Calu3 (cell line): ENCODE measurements at regions not wholly inside any gene's neighbourhood (a gene's known extent, or its start where the extent isn't known, plus 50 kb on each side); places are given as distances from the start of the nearest gene placed in this dataset.

ENCODE experiments used
- BruUV-seq: library from RNA; stranded (reverse); fragments of 400-500 nt; replicated peaks from 2 replicates; lab custom pipeline; 2021; lab: Mats Ljungman, UMichigan
- CTCF ChIA-PET: fragments of 300-600 bp; sonication (Branson Sonifier 250); formaldehyde crosslinking; loops from one replicate; lab custom pipeline; 2022; ENCODE audit warnings: antibody characterized with exemption; lab: Charles Lee
- DNase-seq: peaks from one replicate; pipeline ENCODE4 v3.0.0; 2022
- H3K27ac Mint-ChIP-seq: one replicate; pipeline ENCODE4 v1.8.0; 2022; ENCODE audit warnings: mixed read lengths; ENCODE audit not compliant: unreplicated experiment
- H3K27me3 Mint-ChIP-seq: one replicate; pipeline ENCODE4 v1.8.0; 2022; ENCODE audit warnings: mixed read lengths; ENCODE audit not compliant: unreplicated experiment
- H3K36me3 Mint-ChIP-seq: one replicate; pipeline ENCODE4 v1.8.0; 2022; ENCODE audit warnings: mild to moderate bottlenecking, moderate library complexity, mixed read lengths; ENCODE audit not compliant: insufficient read depth, unreplicated experiment
- H3K4me1 Mint-ChIP-seq: one replicate; pipeline ENCODE4 v1.8.0; 2022; ENCODE audit warnings: mild to moderate bottlenecking, low read depth, mixed read lengths; ENCODE audit not compliant: unreplicated experiment
- H3K4me3 Mint-ChIP-seq: one replicate; pipeline ENCODE4 v1.8.0; 2022; ENCODE audit warnings: mild to moderate bottlenecking, low read depth, moderate library complexity, mixed read lengths; ENCODE audit not compliant: unreplicated experiment
- H3K9me3 Mint-ChIP-seq: one replicate; pipeline ENCODE4 v1.8.0; 2022; ENCODE audit warnings: low read depth, mixed read lengths; ENCODE audit not compliant: unreplicated experiment
- CTCF ChIP-seq: fragments of 200-600 bp; IDR thresholded peaks from one replicate; pipeline ENCODE4 v1.8.0; 2022; ENCODE audit warnings: antibody characterized with exemption; ENCODE audit not compliant: unreplicated experiment
- intact Hi-C: fragments of 100-400 bp; cut with micrococcal nuclease; formaldehyde crosslinking; loops from one replicate; pipeline ENCODE4 v1.10.0; 2022; ENCODE audit not compliant: unreplicated experiment

DNA sequence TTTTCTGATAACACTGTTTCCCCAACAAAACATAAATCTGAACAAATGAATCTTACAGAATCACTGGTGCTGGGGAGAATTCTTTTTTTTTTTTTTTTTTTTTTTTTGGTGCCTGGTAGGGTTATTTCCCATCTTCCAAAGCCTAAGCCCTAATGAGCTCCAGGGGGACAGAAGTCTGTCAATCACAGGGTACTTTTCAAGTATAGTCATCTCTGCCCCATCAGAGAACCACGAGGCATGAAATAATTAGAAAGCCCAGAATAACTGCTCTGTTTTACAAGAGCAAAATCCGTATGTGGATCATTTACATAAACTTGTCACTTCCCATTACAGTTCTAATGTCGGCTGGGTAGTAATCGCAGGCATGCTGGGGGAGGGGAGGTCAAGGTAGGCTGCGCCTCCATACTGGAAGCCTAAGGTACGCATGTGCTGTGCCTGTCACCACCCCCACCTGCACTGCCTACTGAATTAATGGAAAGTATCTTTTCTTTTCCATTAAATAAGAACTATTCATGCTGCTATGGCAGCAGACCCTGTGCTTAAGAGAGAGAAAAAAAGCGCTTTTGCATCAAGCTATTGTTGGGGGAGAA is 164.7 kb upstream of the LEF1 start:
- DNase-seq: no peak
- H3K27me3 Mint-ChIP-seq: peaks cover 11% of the 10 kb centered on the region
- TF ChIP-seq CTCF: no peak
- H3K4me3 Mint-ChIP-seq: no peak overlapping the region
- intact Hi-C loops: no loop called here
- H3K27ac Mint-ChIP-seq: no peak overlapping the region
- no peaks in the 10 kb centered on the region for H3K9me3 Mint-ChIP-seq
- CTCF ChIA-PET: no interaction called here
- H3K36me3 Mint-ChIP-seq: no peaks in the 10 kb centered on the region
- no peaks in the 10 kb centered on the region for H3K4me1 Mint-ChIP-seq
- BruUV-seq: no TSS peak

- TF ChIP-seq CTCF: no peak
- H3K36me3 Mint-ChIP-seq: no peaks in the 10 kb centered on the region
- DNase-seq: no peak
- H3K4me3 Mint-ChIP-seq: no peak overlapping the region
- H3K27ac Mint-ChIP-seq: no peak overlapping the region
- no peaks in the 10 kb centered on the region for H3K9me3 Mint-ChIP-seq
- intact Hi-C loops: no loop called here
- H3K27me3 Mint-ChIP-seq: peaks cover 20% of the 10 kb centered on the region
- H3K4me1 Mint-ChIP-seq: no peaks in the 10 kb centered on the region
- no TSS peak for BruUV-seq
- CTCF ChIA-PET: no interaction called here
Observed at GRCh38 chr4:108331905-108332632, 163.3 kb upstream of the LEF1 start.

DNA sequence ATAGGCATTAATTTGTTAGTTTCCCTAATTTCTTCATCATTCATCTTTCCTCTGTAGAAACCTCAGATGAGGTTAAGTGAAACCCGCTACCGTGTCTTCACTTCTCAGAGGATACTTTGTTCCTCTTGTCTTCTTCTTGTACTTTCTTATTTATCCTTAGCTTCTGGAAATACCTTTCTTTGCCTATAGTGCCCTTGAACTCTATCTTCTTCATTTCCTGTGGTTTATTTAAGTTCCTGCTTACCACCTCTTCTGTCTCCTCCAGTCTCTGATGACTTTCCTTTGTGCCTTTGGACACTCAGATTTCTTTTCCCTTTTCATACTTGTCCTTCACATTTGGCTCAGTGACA is 159.6 kb upstream of the LEF1 start:
- H3K27me3 Mint-ChIP-seq: peaks cover 20% of the 10 kb centered on the region
- H3K9me3 Mint-ChIP-seq: no peaks in the 10 kb centered on the region
- CTCF ChIA-PET: no interaction called here
- H3K4me3 Mint-ChIP-seq: no peak overlapping the region
- no peak for DNase-seq
- no peaks in the 10 kb centered on the region for H3K36me3 Mint-ChIP-seq
- H3K4me1 Mint-ChIP-seq: no peaks in the 10 kb centered on the region
- no peak overlapping the region for H3K27ac Mint-ChIP-seq
- TF ChIP-seq CTCF: no peak
- no TSS peak for BruUV-seq
- intact Hi-C loops: no loop called here

GRCh38 chr4:108327642-108328382 is 159.1 kb upstream of the LEF1 start:
- no peak for DNase-seq
- intact Hi-C loops: no loop called here
- Mint-ChIP-seq H3K4me3 (no peak overlapping the region), H3K36me3 (no peaks in the 10 kb centered on the region), H3K4me1 (no peaks in the 10 kb centered on the region), H3K27ac (no peak overlapping the region), H3K9me3 (no peaks in the 10 kb centered on the region), H3K27me3 (peaks cover 20% of the 10 kb centered on the region)
- no peak for TF ChIP-seq CTCF
- CTCF ChIA-PET: no interaction called here
- no TSS peak for BruUV-seq
